GM12878 (cell line): ENCODE measurements at regions not wholly inside any gene's neighbourhood (a gene's known extent, or its start where the extent isn't known, plus 50 kb on each side); places are given as distances from the start of the nearest gene placed in this dataset.

Source experiments
- ATAC-seq: fragments of 200-7000 bp; cut with Tn5 transposase; 3 replicates; pipeline ENCODE4 v1.9.1; 2020; ENCODE audit warnings: mild to moderate bottlenecking, moderate library complexity
- BruUV-seq: library from RNA; stranded (reverse); fragments of 400-500 nt; replicated peaks from 2 replicates; lab custom pipeline; 2021; lab: Mats Ljungman, UMichigan
- CTCF ChIA-PET: fragments of 300-600 bp; sonication (Branson Sonifier 250); formaldehyde crosslinking; extraction: SDS; loops from one replicate; lab custom pipeline; 2021; ENCODE audit warnings: inconsistent platforms; lab: Yijun Ruan, JAX
- POLR2A ChIA-PET: fragments of 350-600 bp; formaldehyde crosslinking; extraction: SDS; loops from one replicate; lab custom pipeline; 2021; ENCODE audit warnings: inconsistent platforms; lab: Charles Lee
- RAD21 ChIA-PET: fragments of 300-600 bp; sonication (Branson Sonifier 250); formaldehyde crosslinking; loops from one replicate; lab custom pipeline; 2023; ENCODE audit warnings: antibody characterized with exemption; ENCODE audit not compliant: unreplicated experiment; lab: Charles Lee
- SMC1A ChIA-PET: fragments of 300-600 bp; sonication (Branson Sonifier 250); formaldehyde crosslinking; loops from one replicate; lab custom pipeline; 2023; ENCODE audit not compliant: unreplicated experiment, uncharacterized antibody; lab: Charles Lee
- DNase-seq: peaks from one replicate; pipeline ENCODE4 v3.0.0-alpha.2; 2011; ENCODE audit warnings: low read depth, low spot score
- FAIRE-seq: peaks from 3 replicates; lab custom pipeline; 2011; peaks lifted over from hg19 to GRCh38; lab: Jason Lieb, UNC
- H2AFZ ChIP-seq: 2 replicates; pipeline ENCODE4 v1.6.0; 2011; ENCODE audit warnings: low read depth, low read length, control low read depth; ENCODE audit not compliant: control insufficient read depth
- H3K27ac ChIP-seq: 2 replicates; pipeline ENCODE4 v1.5.1; 2011; ENCODE audit warnings: control low read depth; ENCODE audit not compliant: control insufficient read depth, insufficient read depth
- H3K27me3 ChIP-seq, 2 experiments: replicated peaks in 1 of 2; 2 replicates each; pipeline versions ENCODE4 v1.6.0 to v1.6.1; 2011; ENCODE audit warnings: low read length in 1 of 2; ENCODE audit not compliant: control insufficient read depth in 2 of 2, insufficient read depth in 2 of 2
- H3K36me3 ChIP-seq, 2 experiments: 2 replicates each; pipeline ENCODE4 v1.5.1; 2011; ENCODE audit warnings: low read length in 1 of 2; ENCODE audit not compliant: control insufficient read depth in 2 of 2, insufficient read depth in 2 of 2
- H3K4me1 ChIP-seq: 2 replicates; pipeline ENCODE4 v1.6.1; 2011; ENCODE audit warnings: mild to moderate bottlenecking, low read length, moderate library complexity, mixed read lengths; ENCODE audit not compliant: control insufficient read depth, insufficient read depth
- H3K4me2 ChIP-seq: 2 replicates; pipeline ENCODE4 v1.6.0; 2011; ENCODE audit warnings: control low read depth; ENCODE audit not compliant: control insufficient read depth, insufficient read depth
- H3K4me3 ChIP-seq: fragments of 200-600 bp; sonication (generic); 2 replicates; pipeline ENCODE4 v1.5.1; 2016
- H3K79me2 ChIP-seq: 2 replicates; pipeline ENCODE4 v1.6.0; 2011; ENCODE audit warnings: low read length; ENCODE audit not compliant: control insufficient read depth, insufficient read depth
- H3K9ac ChIP-seq: 2 replicates; pipeline ENCODE4 v1.8.0; 2011; ENCODE audit warnings: low read length, control low read depth, mixed read lengths; ENCODE audit not compliant: control insufficient read depth, insufficient read depth
- H3K9me3 ChIP-seq: replicated peaks from 3 replicates; pipeline ENCODE4 v1.5.1; 2011; ENCODE audit warnings: mild to moderate bottlenecking, low read length; ENCODE audit not compliant: control insufficient read depth, insufficient read depth
- H4K20me1 ChIP-seq: 2 replicates; pipeline ENCODE4 v1.6.0; 2011; ENCODE audit not compliant: control insufficient read depth, insufficient read depth
- POLR2A ChIP-seq: IDR thresholded peaks from 2 replicates; pipeline ENCODE4 v1.6.1; 2011; ENCODE audit warnings: low read depth, mild to moderate bottlenecking, low read length
- WGBS: methylation state at CpG from one replicate; pipeline ENCODE4 v1.1.6; 2016; ENCODE audit warnings: low lambda C conversion rate; ENCODE audit not compliant: insufficient replicate concordance, insufficient coverage; ENCODE audit errors: missing lambda C conversion rate; 5-methylcytosine and 5-hydroxymethylcytosine counted together
- in situ Hi-C: fragments of 300-500 bp; cut with MboI; formaldehyde crosslinking; loops from 9 replicates; pipeline ENCODE4 v1.14.3; 2018; ENCODE audit warnings: mixed read lengths
- intact Hi-C: fragments of 100-400 bp; cut with micrococcal nuclease; formaldehyde crosslinking; loops from one replicate; pipeline ENCODE4 v1.14.2; 2022; ENCODE audit not compliant: unreplicated experiment
- TF ChIP-seq, protein P1 (sequence below): IDR thresholded peaks from 2 replicates; pipeline ENCODE4 v1.6.1; 2012; ENCODE audit warnings: low read depth, low read length, improper control_type of control experiment
- TF ChIP-seq, protein P2 (sequence below): fragments of 450-650 bp; IDR thresholded peaks from 2 replicates; pipeline ENCODE4 v1.6.1; 2017; ENCODE audit warnings: mild to moderate bottlenecking, moderate library complexity

DNA sequence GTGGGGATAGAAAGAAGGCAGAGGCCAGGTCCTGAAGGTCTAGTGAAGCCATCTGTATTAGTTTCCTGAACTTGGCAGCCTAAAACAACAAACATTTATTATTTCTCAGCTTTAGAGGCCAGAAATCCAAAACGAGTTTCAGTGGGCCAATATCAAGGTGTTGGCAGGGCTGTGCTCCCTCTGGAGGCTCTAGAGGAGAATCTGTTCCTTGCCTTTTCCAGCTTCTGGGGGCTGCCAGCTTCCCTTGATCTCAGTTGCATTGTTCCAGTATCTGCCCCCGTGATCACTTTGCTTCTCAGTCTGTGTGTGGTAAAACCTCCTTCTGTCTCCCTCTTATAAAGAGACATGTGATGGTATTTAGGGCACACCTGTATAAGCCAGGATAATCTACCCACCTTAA lies 82.4 kb downstream of the MAFB start:
- in situ Hi-C loops = no loop called here
- ChIA-PET SMC1A (no interaction called here), RAD21 (no interaction called here), CTCF (no interaction called here), POLR2A (no interaction called here)
- Histone ChIP-seq H4K20me1 (no peaks in the 10 kb centered on the region), H2AFZ (no peak overlapping the region), H3K9me3 (no peaks in the 10 kb centered on the region), H3K79me2 (no peaks in the 10 kb centered on the region), H3K36me3 (no peaks in the 10 kb centered on the region), H3K27me3 (no peaks in the 10 kb centered on the region), H3K4me3 (no peak overlapping the region), H3K9ac (no peak overlapping the region), H3K4me1 (no peaks in the 10 kb centered on the region), H3K4me2 (no peak overlapping the region), H3K27ac (no peak overlapping the region)
- TF ChIP-seq, protein P1, sequence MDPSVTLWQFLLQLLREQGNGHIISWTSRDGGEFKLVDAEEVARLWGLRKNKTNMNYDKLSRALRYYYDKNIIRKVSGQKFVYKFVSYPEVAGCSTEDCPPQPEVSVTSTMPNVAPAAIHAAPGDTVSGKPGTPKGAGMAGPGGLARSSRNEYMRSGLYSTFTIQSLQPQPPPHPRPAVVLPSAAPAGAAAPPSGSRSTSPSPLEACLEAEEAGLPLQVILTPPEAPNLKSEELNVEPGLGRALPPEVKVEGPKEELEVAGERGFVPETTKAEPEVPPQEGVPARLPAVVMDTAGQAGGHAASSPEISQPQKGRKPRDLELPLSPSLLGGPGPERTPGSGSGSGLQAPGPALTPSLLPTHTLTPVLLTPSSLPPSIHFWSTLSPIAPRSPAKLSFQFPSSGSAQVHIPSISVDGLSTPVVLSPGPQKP = no peak
- TF ChIP-seq, protein P2, sequence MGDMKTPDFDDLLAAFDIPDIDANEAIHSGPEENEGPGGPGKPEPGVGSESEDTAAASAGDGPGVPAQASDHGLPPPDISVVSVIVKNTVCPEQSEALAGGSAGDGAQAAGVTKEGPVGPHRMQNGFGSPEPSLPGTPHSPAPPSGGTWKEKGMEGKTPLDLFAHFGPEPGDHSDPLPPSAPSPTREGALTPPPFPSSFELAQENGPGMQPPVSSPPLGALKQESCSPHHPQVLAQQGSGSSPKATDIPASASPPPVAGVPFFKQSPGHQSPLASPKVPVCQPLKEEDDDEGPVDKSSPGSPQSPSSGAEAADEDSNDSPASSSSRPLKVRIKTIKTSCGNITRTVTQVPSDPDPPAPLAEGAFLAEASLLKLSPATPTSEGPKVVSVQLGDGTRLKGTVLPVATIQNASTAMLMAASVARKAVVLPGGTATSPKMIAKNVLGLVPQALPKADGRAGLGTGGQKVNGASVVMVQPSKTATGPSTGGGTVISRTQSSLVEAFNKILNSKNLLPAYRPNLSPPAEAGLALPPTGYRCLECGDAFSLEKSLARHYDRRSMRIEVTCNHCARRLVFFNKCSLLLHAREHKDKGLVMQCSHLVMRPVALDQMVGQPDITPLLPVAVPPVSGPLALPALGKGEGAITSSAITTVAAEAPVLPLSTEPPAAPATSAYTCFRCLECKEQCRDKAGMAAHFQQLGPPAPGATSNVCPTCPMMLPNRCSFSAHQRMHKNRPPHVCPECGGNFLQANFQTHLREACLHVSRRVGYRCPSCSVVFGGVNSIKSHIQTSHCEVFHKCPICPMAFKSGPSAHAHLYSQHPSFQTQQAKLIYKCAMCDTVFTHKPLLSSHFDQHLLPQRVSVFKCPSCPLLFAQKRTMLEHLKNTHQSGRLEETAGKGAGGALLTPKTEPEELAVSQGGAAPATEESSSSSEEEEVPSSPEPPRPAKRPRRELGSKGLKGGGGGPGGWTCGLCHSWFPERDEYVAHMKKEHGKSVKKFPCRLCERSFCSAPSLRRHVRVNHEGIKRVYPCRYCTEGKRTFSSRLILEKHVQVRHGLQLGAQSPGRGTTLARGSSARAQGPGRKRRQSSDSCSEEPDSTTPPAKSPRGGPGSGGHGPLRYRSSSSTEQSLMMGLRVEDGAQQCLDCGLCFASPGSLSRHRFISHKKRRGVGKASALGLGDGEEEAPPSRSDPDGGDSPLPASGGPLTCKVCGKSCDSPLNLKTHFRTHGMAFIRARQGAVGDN = no peak
- no peak for TF ChIP-seq POLR2A
- intact Hi-C loops = no loop called here
- 0% methylated on average over 2 of the region's 2 CpGs for WGBS
- no peak for FAIRE-seq
- BruUV-seq = no TSS peak
- ATAC-seq = no peak
- DNase-seq = no peak
